ENCODE measurements at regions not wholly inside any gene's neighbourhood (a gene's known extent, or its start where the extent isn't known, plus 50 kb on each side); places are given as distances from the start of the nearest gene placed in this dataset.

DNA sequence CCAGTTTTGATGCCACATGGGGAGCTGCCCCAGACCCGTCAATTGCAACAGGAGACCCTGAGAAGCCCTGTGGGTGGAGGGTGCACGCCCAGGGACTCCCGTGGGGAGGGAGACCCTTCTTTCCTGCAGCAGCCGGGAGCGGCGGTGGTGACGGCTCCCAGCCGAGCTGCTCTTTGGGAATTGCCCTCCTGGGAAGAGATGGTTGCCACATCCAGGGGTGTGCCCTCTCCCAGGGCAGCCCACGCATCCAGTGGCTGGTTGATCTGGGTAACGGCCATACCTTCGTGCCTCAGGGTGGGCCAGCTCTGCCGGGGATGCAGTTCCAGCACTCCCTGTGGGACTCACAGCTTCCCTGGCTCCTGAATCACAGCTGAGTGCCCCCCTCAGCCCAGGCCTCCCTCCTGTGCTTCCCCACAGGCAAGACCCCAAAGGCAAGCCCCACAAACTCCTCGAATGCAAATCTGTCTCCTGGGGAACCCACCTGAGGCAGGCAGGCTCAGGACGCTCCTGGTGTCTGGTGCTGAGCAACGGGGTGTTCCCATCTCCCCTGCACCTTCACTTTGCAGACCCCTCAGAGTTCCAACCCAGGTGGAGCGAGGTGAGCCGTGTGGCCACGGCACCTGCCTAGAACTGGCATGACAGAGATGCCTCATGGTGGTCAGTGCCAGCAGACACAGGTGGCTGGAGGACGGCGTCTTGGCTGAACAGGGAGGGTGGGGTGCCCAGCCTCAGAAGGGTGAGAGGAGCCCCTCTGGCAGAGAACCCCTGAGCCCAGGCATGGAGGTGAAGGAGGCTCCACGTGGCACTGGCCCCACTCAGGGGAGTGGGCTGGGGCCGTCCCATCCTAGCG, 1027.4 kb downstream of the BRD1 start:
- no peak for TF ChIP-seq POLR2A (IDR thresholded peaks at IDR 0.05)
- TF ChIP-seq, protein P1, sequence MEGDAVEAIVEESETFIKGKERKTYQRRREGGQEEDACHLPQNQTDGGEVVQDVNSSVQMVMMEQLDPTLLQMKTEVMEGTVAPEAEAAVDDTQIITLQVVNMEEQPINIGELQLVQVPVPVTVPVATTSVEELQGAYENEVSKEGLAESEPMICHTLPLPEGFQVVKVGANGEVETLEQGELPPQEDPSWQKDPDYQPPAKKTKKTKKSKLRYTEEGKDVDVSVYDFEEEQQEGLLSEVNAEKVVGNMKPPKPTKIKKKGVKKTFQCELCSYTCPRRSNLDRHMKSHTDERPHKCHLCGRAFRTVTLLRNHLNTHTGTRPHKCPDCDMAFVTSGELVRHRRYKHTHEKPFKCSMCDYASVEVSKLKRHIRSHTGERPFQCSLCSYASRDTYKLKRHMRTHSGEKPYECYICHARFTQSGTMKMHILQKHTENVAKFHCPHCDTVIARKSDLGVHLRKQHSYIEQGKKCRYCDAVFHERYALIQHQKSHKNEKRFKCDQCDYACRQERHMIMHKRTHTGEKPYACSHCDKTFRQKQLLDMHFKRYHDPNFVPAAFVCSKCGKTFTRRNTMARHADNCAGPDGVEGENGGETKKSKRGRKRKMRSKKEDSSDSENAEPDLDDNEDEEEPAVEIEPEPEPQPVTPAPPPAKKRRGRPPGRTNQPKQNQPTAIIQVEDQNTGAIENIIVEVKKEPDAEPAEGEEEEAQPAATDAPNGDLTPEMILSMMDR (IDR thresholded peaks at IDR 0.05) = no peak

Measured in heart left ventricle (tissue), 13 donors.